OCI-LY1 (cell line): ENCODE measurements at regions not wholly inside any gene's neighbourhood (a gene's known extent, or its start where the extent isn't known, plus 50 kb on each side); places are given as distances from the start of the nearest gene placed in this dataset.

Source experiments
- EZH2 ChIP-seq: fragments of 200-600 bp; sonication (generic), shearing (Covaris generic); IDR thresholded peaks from 2 replicates; pipeline ENCODE4 v1.8.0; 2017; ENCODE audit warnings: borderline replicate concordance, mixed run types, mild to moderate bottlenecking, antibody characterized with exemption, low read length, moderate library complexity, mixed read lengths
- TF ChIP-seq, protein P1 (sequence below): fragments of 200-600 bp; sonication (generic), shearing (Covaris generic); IDR thresholded peaks from 2 replicates; pipeline ENCODE4 v1.5.1; 2017; ENCODE audit warnings: mild to moderate bottlenecking, antibody characterized with exemption, low read length, moderate library complexity, mixed read lengths

DNA sequence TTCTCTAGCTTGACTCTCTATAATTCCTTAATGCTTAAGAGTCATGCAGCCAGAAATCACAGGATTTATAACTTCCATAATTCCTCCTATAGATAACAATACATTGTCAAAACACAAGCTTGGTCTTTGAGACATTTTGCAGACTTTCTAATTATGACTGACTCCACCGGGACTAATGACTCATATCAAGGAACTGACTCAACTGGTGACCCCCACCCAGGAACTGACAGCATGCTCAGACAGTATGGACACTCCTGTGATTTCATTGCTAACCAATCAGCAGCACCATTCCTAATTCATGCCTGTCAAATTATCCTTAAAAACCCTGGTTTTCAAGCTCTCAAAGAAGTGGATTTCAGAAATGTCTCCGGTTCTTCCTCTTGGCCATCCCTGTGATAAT, 670.5 kb upstream of the IMPG1 start:
- TF ChIP-seq, protein P1, sequence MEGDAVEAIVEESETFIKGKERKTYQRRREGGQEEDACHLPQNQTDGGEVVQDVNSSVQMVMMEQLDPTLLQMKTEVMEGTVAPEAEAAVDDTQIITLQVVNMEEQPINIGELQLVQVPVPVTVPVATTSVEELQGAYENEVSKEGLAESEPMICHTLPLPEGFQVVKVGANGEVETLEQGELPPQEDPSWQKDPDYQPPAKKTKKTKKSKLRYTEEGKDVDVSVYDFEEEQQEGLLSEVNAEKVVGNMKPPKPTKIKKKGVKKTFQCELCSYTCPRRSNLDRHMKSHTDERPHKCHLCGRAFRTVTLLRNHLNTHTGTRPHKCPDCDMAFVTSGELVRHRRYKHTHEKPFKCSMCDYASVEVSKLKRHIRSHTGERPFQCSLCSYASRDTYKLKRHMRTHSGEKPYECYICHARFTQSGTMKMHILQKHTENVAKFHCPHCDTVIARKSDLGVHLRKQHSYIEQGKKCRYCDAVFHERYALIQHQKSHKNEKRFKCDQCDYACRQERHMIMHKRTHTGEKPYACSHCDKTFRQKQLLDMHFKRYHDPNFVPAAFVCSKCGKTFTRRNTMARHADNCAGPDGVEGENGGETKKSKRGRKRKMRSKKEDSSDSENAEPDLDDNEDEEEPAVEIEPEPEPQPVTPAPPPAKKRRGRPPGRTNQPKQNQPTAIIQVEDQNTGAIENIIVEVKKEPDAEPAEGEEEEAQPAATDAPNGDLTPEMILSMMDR = no peak
- TF ChIP-seq EZH2 = no peak
